HG03432 (cell line): ENCODE measurements at regions not wholly inside any gene's neighbourhood (a gene's known extent, or its start where the extent isn't known, plus 50 kb on each side); places are given as distances from the start of the nearest gene placed in this dataset.

Experiments used
- ATAC-seq: cut with Tn5 transposase; IDR thresholded peaks from one replicate; pipeline ENCODE4 v1.9.1; 2021; ENCODE audit warnings: mild to moderate bottlenecking, moderate library complexity; ENCODE audit not compliant: unreplicated experiment

DNA sequence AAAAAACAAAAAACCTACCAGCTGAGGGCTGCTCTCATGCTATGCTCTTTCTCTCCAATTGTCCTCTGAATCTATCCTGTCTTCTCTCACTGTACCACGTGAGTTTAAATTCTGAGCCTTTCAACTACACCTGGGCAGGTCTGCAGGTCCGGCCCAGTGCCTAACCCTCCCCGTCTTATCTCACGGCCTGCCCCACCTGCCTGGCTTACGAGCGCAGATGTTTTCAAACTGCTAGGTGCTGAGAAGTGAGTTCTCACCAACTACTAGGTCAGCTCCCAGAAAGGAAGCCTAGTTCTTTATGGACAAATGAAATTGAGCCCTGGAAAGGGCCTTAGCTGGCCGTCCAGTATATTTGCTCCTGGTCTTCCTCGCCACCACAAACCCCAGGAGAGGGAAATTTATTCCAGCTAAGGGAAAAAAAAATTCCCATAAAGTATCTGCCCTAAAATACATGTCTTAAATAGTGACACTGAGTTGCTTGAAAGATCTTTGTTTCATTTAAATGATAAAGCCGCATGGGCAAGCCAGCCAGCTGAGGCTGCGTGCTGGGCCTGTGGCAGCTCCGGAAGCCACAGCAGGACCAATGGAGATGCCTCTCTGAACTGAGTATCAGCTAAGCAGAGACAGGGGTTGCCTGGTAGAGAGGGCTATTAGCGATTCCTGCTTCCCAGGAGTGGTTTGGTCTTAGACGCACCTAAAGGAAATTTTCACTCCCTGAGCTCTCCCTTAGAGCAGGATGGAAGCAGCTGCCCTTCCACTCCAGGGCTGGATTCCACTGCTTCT lies 92.5 kb upstream of the NCK2 start:
- no peak for ATAC-seq

DNA sequence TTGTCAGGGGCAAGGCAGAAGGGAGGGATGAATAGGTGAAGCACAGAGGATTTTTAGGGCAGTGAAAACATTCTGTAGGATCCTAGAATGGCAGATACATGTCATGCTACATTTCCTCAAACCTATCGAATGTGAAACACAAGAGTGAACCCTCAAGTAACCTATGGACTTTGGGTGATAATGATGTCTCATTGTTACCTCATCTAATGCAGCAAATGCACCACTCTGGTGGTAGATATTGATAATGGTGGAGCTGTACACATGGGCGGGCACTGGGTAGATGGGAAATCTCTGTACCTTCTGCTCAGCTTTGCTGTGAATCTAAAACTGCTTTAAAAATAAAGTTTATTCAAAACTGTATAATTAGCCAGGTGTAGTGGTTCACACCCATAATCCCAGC lies 95.2 kb upstream of the NCK2 start:
- ATAC-seq = no peak

DNA sequence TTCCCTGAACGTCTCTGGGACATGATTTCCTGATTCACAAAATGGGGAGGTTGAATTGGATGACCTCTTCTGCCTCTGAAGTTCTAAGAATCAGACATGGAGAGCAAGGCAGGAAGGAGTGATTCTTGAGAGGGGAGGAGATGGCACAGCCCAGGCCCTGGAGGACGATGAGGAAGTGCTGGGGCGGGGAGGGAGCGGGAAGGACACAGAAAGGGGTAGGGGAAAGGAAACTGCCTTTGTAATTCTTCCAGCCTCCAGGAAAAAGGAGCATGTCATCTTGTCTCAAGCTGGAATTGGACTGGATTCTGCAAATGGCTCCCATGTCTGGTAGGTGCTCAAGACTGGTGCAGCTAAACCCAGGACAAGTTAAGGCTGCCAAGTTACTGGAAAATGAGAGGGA lies 97.0 kb upstream of the NCK2 start:
- ATAC-seq = no peak

DNA sequence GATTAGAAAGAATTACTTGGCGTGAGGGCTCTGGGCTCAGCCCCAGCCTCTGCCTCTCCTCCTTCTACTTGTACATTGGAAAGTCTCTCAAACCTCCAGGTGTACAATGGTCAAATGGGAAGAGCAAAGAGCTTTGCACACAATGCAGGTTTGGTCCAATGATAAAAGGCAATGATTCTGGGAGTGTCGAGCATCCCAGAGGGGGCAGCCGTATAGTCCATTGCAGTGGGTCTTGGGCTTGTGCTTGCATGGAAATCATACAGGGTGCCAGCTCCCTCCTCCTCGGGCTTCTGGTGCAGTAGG lies 98.0 kb upstream of the NCK2 start:
- no peak for ATAC-seq

DNA sequence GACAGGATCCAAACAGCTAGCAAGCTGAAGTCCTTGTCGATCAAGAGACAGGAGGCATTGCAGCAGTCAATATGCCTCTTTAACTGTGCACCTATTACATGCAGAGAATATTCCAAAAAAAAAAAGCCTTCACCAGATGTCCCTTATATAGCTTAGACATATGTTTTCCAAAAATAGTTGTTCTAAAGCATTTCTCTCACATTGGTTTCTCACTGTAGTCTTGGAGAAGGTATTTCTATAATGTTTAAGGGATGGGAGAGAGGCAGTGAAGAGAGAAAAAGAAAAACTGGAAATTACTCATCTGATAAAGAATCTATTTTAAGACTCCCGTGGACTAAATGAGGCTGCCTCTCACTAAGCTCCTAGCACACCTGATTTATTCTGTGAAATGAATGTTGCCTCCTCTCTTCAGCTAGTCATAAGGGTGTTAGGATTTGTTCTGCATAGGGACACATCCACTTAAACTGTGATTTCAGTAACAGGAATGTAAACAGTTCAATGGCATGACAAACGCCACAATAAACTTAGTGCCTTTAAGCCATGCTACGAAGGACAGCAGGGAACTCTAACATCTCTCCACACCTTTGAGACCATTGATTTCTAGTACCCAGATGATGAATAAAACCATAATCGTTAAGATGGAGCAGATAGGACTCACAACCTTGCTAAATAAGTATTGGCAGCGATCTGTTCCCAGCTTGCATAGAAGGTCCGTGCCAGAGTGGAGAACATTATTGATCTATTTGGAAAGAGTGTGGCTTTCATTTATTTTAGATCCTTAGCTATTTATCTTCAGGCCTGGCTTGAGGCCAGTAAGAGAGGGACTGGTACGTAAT lies 98.6 kb upstream of the NCK2 start:
- no peak for ATAC-seq

DNA sequence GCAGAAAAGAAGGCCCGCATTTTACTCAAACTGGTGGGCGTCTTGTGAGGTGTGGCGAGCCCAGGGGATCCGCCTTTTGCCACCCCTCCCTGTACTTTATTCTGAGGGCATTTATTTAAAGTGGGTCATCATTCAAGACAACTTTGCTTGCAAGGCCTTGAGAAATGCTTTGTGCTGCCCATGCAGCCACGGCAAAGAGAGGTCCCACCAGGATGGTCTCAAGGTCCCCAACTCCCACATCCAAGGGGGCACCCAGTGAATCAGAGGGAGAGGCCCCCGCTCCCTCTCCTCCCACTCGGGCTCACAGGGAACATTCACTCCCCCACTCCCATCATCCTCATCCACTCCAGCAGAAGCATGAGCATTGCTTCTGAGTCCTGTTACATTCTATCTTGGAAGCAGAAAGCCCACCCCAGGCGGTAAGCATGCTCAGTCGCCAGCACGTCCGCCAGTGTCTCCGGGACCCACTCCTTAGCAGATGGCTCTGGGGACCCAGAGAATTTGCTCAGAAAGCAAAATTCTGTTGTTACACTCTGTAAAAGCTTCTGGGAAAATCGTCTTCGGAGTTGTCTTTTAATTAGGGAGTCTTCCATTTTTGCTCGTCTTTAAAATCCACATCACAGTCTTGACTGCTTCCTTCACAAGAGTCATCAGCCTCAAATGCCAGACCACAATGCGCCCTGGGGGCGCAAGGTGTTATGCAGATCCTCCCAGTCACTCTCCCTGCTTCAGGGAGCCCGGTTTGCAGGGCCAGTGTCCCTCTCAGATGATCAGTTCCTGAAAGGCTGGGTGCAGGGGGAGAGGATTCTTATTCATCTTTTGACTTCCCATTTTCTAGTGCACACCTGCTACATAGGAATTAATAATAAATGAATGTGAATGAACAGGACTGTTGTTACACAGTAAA lies 99.4 kb upstream of the NCK2 start:
- ATAC-seq = no peak

DNA sequence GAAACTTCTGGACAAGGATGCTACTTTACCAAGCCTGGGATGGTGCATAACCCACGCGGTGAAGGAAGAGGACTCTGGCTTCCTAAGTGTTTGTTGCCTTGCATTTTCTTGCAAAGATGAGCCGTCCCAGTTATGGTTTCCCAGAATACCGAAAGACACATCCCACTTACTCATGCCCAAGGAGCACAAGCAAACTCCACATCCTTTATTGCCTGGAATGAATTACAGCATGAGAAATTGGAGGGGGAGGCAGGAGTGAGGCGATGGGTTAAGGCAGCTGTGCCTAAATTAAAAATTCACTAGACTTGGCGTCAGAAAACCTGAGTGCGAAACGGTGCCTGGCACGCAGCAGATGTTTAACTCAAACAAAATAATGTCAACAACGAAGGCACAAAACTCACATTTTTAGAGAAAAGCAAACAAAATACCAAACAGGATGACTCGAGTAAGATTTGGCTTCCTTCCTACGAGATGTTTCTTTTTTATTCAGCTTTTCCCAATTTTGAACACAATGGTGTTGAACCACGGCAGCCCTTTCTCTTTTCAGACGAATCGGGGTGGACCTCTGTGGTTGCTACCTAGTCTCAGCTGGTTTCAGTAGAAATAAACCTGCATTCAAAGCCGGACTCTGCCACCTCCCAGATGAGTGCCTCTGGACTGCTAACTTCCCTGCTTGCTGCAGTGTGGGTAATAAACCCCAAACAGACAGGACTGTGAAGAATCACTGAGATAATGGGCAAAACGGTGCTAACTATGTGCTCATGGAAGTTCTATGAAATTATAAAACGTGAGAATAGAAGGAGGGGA lies 100.3 kb upstream of the NCK2 start:
- ATAC-seq = no peak

DNA sequence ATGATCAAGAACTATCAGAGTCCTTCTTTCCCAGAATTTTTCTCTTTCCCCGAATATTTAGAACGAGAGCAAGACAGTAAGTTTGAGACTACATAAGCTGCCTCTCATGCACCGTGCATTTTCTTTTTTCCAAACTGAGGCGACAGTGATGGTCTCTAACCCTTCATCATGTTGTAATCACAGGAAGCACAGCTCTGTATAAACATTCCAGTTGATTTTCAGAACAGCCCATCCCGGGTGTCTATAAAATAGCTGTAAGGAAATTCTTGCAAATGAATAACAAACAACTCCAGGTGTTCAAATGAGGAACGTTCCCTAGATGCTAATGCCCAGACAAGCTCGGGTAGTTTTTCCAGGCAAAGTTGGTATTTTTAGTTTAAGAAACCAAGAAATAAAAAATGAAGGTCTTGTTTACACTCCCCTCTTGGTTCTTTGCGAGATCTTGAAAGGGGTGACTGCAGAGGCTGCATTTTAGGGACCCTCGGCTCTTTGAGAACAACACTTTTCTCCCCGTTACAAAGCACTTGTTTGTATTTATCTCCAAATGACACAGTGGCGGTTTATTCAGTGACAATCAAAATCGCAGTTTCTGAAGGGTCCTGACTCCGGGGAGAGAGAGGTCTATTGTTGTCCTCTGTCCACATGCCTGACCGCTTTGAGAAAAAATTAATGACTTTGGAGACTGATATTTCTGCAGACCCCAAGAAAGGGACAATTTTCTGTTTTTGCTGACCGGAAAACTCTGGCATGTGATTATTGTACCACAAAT lies 101.1 kb upstream of the NCK2 start:
- no peak for ATAC-seq

DNA sequence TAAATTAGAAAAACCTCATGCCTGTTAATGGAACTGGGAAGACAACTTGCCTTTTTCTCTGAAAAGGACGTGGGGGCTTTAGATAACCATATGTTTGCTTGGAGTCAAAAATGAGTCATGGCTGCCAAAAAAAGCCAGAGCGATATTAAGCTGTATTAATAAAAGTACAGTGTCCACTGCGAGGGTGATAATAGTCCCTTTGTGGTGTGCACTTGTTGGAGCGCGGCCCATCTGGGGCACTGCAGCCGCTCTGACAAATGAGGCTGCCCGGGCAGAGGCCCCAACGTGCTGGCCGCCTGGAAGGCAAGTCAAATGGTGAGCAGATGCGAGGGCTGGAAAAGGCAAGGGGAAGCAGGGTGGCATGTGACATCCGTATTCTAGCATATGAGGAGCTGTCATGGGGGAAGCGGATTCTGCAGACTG lies 103.3 kb upstream of the NCK2 start:
- no peak for ATAC-seq

DNA sequence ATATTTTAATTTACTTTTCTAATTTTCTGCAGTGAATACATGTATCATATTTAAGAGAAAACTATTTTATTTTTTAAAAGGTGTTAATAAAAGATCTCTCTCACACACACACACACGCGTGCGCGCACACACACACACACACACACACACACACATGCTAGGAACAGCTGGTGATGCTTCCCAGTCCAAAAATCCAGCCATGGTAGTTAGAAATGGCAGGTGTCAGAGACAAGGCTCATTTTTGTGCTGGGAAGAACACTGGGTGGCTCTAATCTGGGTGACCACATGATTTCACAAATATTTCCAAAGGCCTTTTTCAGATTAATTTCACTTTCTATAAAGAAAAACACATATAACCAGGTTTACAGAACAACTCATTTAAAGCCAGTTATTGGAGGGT lies 104.5 kb upstream of the NCK2 start:
- ATAC-seq = no peak

DNA sequence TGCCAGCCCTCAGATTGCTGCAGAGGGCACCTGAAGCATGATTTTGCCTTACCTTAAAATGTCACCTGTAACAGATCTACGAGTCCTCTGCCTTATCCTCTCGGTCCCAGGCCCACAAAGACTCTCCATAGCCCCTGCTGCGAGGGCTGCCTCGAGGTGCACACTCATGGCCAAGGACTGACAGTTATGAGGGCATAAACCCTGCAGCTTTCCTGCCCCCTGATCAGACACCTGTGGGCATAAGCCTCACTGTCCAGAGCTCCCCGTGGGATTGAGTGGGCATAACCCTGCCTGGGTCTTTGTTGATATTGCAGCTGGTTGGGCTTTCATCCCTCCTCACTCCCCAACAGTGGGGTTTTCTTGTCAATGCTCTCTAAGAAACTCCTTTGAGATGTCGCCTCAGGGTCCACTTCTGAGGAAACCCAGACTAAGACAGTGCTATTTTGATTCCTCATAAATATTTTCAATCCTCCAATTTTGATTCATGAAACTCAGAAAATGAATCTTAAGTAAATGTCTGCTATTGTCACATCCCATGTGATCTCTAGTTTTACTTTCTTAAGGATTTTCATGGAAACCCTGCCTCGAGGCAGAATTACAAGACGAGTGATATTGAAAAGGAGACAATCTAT lies 108.5 kb upstream of the NCK2 start:
- ATAC-seq = no peak

DNA sequence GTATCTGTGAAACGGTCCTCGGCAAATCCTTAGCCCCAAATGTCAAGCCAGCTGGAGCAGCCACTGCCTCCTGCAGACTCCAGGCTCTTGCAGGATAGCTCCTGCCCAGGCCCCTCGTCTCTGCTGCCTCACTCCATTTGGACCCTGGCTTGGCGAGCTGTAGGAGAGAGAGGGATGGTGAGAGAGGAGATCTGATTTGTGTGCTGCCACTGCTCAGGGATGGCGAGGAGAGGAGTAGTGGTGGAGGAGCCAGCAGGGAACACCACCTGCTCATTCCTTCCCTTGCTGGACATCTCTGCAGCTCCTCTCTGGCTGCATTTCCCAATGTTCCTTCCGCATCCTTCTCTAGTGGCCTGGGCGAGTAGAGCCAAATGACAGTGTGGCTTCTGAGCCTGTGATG lies 109.1 kb upstream of the NCK2 start:
- no peak for ATAC-seq

DNA sequence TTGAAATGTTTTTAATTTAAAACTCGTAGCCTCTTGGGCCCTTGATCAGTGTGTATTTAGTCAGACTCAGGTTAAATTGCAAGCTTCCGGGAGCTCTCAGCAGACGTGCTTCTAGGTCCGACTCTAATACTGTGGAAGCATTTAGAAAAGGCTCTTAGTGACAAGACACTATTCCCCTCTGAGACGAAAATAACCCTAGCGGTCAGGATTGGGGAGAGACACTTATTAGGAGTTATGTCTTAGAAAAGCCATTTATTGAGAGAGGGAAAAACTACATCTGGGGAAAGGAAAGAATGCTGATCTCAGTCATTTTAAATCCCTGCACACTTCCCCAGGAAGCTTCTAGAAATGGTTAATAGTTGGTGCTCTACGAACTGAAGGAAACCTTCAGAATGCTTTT lies 110.5 kb upstream of the NCK2 start:
- ATAC-seq = no peak

DNA sequence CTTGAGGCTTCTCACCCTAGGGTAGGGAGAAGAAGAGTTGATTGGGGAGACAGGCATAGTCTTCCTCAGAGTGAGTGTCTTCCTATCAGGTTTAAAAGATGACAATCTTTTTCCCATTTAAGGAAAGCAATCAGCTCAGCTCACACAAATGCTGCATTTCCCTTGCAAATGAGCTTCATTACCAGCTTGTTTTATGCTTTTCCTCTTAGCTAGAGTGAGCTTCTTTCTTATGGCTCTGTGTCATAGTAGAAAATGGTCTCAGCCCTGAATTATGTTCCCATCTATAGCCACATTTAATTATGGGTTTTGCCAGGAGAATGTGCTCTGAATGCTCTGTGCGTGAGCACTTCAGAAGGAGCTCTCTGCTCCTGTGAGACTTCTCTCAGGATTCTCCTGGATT lies 112.8 kb upstream of the NCK2 start:
- ATAC-seq = no peak

DNA sequence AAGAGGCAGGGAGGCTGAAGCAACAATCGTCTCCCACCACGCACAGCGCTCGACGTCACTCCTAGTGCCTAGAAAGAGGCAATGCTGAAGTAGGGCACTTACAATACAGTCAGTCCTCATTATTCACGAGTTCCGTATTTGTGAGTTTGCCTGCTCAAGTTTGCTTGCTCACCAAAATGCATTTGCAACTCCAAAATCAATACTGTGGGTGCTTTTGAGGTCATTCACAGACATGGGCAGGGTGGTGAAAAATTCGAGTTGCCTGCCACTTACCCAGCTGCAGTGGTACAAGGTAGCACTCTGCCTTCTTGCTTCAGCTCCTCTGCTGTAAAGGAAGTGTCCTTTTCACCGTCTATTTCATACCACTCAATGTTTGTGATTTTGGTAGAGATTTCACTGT lies 113.7 kb upstream of the NCK2 start:
- no peak for ATAC-seq

DNA sequence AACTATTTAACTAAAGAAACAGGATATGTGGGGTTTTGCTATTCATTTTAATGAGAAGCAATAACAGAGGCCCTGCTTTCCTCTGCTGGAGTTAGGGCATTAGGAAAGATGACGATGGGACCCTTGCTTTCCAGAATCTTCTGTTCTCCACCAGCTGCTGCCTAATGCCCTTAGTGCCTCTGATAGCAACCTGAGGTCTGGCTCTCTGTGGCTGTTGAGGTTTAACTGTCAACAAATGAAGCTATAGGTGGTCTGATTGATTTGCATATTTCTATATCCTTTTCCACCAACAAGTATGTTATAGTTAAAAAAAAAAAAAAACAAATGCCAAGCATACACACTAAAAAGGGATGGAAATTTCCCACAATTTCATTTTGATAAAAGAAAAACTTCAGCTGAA lies 115.1 kb upstream of the NCK2 start:
- ATAC-seq = no peak

DNA sequence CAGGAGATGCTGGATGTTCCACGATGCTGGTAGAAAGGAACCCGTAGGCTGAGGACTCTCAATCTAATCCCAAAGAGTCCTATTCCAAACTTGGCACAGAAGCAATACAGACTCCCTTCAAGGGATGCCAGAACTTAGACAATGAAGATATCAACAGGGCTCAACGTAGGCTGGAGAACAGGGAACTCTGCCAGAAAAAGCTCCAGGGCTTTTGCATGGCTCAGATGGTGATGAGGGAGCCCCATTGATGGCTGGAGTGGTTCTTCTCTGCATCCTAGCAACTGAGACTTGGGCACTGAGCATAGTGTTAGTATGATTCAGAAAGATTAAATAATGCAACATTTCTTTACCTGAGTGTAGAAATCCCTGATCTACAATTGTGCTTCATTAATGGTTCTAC lies 117.2 kb upstream of the NCK2 start:
- no peak for ATAC-seq

DNA sequence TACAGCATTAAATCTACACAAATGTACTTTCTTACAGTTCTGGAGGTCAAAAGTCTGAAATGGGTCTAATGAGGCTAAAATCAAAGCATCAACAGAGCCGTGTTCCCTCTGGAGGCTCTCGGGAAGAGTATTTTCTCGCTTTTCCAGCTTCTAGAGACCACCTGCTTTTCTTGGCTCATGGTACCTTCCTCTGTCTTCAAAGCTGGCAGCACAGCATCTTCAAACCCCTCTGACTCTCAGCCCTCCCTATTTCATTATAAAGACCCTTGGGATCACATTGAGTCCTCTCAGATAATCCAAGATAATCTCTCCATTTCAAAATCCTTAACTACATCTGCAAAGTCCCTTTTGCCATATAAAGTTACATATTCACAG lies 117.8 kb upstream of the NCK2 start:
- ATAC-seq = no peak

DNA sequence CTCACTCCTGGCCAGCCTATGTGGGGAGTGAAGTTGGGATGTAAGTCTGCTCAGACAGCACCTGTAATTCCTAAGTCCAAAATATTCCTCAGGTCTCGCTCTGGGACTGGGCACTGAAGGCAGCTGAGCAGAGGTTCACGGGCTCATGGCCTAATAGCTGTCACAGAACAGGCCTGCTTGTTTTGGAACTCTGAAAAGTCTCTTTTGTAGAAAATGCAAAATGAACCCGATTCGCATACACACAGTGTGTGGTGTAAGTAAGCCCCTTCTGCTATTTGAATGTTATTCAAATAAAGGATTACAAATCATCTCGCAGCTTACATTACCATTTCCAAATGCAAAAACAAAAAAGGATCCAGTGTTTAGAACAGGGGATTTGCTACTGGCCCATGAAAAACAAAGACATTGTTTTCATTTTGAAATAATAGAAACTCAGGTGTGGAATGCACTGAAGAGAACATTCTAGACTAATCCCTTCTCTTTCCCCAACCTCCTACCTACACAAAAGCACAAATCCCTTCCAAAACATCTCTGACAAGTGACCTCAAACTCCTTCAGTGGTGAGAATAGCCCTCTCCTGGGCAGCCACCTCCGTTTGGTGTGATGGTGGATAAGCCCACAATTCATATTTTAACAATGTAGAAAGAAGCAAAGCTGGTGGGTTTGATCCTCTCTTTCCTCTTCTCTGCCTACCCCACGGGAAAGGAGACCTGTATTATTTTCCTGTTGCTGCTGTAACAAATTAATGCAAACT lies 118.3 kb upstream of the NCK2 start:
- ATAC-seq = no peak
